K562 (cell line): ENCODE measurements at regions not wholly inside any gene's neighbourhood (a gene's known extent, or its start where the extent isn't known, plus 50 kb on each side); places are given as distances from the start of the nearest gene placed in this dataset.

Experiments
- ATAC-seq: fragments of 200-7000 bp; cut with Tn5 transposase; 3 replicates; pipeline ENCODE4 v1.9.1; 2020; ENCODE audit warnings: moderate library complexity
- BruUV-seq: library from RNA; stranded (reverse); fragments of 400-500 nt; replicated peaks from 2 replicates; lab custom pipeline; 2021; lab: Mats Ljungman, UMichigan
- CTCF ChIA-PET: fragments of 300-600 bp; formaldehyde crosslinking; extraction: SDS; loops from one replicate; lab custom pipeline; 2021; ENCODE audit warnings: low intra/inter-chr PET ratio; lab: Yijun Ruan, JAX
- POLR2A ChIA-PET: fragments of 300-600, 350-650 bp; sonication (Branson Sonifier 250); formaldehyde crosslinking; extraction: SDS; loops from one replicate; lab custom pipeline; 2021; ENCODE audit warnings: antibody characterized with exemption, inconsistent platforms; lab: Yijun Ruan, JAX
- DNase-seq, 4 experiments: peaks; one replicate each; pipeline versions ENCODE4 v3.0.0 to v3.0.0-alpha.2; 2011 to 2018; ENCODE audit warnings: low spot score in 3 of 4, mixed read lengths in 3 of 4; ENCODE audit errors: extremely low read depth in 1 of 4
- FAIRE-seq: peaks from 2 replicates; lab custom pipeline; 2011; peaks lifted over from hg19 to GRCh38; lab: Jason Lieb, UNC
- H2AFZ ChIP-seq: 2 replicates; pipeline ENCODE4 v1.6.0; 2011; ENCODE audit warnings: low read depth, low read length, control low read depth, inconsistent platforms
- H3K27ac ChIP-seq: fragments of 200-600 bp; 3 replicates; pipeline ENCODE4 v1.8.0; 2011; ENCODE audit warnings: low read depth, mild to moderate bottlenecking, control low read depth, inconsistent platforms, low read length, moderate library complexity, mixed read lengths; ENCODE audit errors: extremely low read depth
- H3K27me3 ChIP-seq, 2 experiments: fragments of 300-600 bp in 1 of 2; 2 replicates in 1 of 2; 3 replicates in 1 of 2; pipeline versions ENCODE4 v1.6.0 to v1.8.0; 2011; ENCODE audit warnings: inconsistent platforms in 2 of 2, low read length in 2 of 2, mild to moderate bottlenecking in 1 of 2, mixed read lengths in 1 of 2, moderate library complexity in 1 of 2; ENCODE audit not compliant: control insufficient read depth in 2 of 2, insufficient read depth in 2 of 2
- H3K36me3 ChIP-seq: fragments of 300-600 bp; 3 replicates; pipeline ENCODE4 v1.8.0; 2011; ENCODE audit warnings: mild to moderate bottlenecking, low read length, inconsistent platforms; ENCODE audit not compliant: control insufficient read depth, insufficient read depth
- H3K4me1 ChIP-seq, 2 experiments: fragments of 200-600 bp in 1 of 2; replicated peaks in 1 of 2; 2 replicates in 1 of 2; 3 replicates in 1 of 2; pipeline versions ENCODE4 v1.5.1 to v1.8.0; 2011; ENCODE audit warnings: inconsistent platforms in 2 of 2, low read length in 2 of 2, mild to moderate bottlenecking in 1 of 2, mixed read lengths in 1 of 2, moderate library complexity in 1 of 2; ENCODE audit not compliant: control insufficient read depth in 2 of 2, insufficient read depth in 2 of 2
- H3K4me2 ChIP-seq: 2 replicates; pipeline ENCODE4 v1.6.1; 2011; ENCODE audit warnings: low read length, control low read depth, inconsistent platforms, mixed read lengths; ENCODE audit not compliant: insufficient read depth
- H3K4me3 ChIP-seq: fragments of 200-600 bp; sonication (generic), shearing (Covaris generic); 2 replicates; pipeline ENCODE4 v1.5.1; 2016; ENCODE audit warnings: control low read depth, inconsistent platforms
- H3K79me2 ChIP-seq: fragments of 200-600 bp; 3 replicates; pipeline ENCODE4 v1.8.0; 2011; ENCODE audit warnings: low read length, inconsistent platforms; ENCODE audit not compliant: control insufficient read depth, insufficient read depth
- H3K9ac ChIP-seq, 2 experiments: 2 replicates each; pipeline versions ENCODE4 v1.6.0 to v1.6.1; 2011; ENCODE audit warnings: low read depth in 2 of 2, low read length in 2 of 2, control low read depth in 1 of 2, inconsistent platforms in 1 of 2, mild to moderate bottlenecking in 1 of 2, mixed read lengths in 1 of 2; ENCODE audit not compliant: insufficient read depth in 1 of 2
- H3K9me1 ChIP-seq: one replicate; pipeline ENCODE4 v1.6.0; 2011; ENCODE audit warnings: inconsistent platforms, mild to moderate bottlenecking, low read length, moderate library complexity; ENCODE audit not compliant: control insufficient read depth, insufficient read depth
- H3K9me3 ChIP-seq: replicated peaks from 2 replicates; pipeline ENCODE4 v1.5.1; 2011; ENCODE audit warnings: low read depth, low read length, inconsistent platforms; ENCODE audit not compliant: control insufficient read depth, insufficient read depth
- H4K20me1 ChIP-seq: replicated peaks from 2 replicates; pipeline ENCODE4 v1.6.1; 2011; ENCODE audit warnings: low read length, inconsistent platforms, mixed read lengths; ENCODE audit not compliant: control insufficient read depth, insufficient read depth
- MED1 ChIP-seq: sonication (generic); formaldehyde crosslinking; IDR thresholded peaks from 2 replicates; pipeline ENCODE4 v1.8.1; 2023; ENCODE audit warnings: missing genetic modification reagents, borderline replicate concordance
- RNF2 ChIP-seq: sonication (generic); IDR thresholded peaks from 2 replicates; pipeline ENCODE4 v1.6.1; 2016
- U2AF1 ChIP-seq: fragments of 200-400 bp; formaldehyde crosslinking; optimal IDR thresholded peaks from 2 replicates; pipeline ENCODE3; 2017; ENCODE audit warnings: mild to moderate bottlenecking, low read depth, low read length, moderate library complexity
- ZC3H8 ChIP-seq: fragments of 450-650 bp; IDR thresholded peaks from 2 replicates; pipeline ENCODE4 v1.6.1; 2017
- WGBS: fragments of 100-300 bp; shearing (Covaris generic); methylation state at CpG from one replicate; pipeline ENCODE4 v1.1.6; 2016; ENCODE audit warnings: low coverage, mixed read lengths; ENCODE audit not compliant: insufficient coverage; ENCODE audit errors: missing lambda C conversion rate; 5-methylcytosine and 5-hydroxymethylcytosine counted together
- in situ Hi-C: fragments of 300-500 bp; cut with MboI; formaldehyde crosslinking; loops from 4 replicates; pipeline ENCODE4 v1.15.0; 2018; ENCODE audit warnings: inconsistent platforms, mixed read lengths
- intact Hi-C: fragments of 100-400 bp; cut with micrococcal nuclease; formaldehyde crosslinking; loops from 2 replicates; pipeline ENCODE4 v1.14.2; 2022
- TF ChIP-seq, protein P1 (sequence below): fragments of 150-350 bp; IDR thresholded peaks from 2 replicates; pipeline ENCODE4 v1.6.1; 2014; ENCODE audit warnings: low read depth, mild to moderate bottlenecking, low read length, borderline replicate concordance
- TF ChIP-seq, protein P2 (sequence below): fragments of 450-650 bp; IDR thresholded peaks from 2 replicates; pipeline ENCODE4 v1.6.1; 2016; ENCODE audit warnings: missing biosample characterization, missing genetic modification characterization
- TF ChIP-seq, protein P3 (sequence below): fragments of 250-450 bp; sonication (Bioruptor Pico); IDR thresholded peaks from 2 replicates; pipeline ENCODE4 v1.9.0; 2021; ENCODE audit warnings: mild to moderate bottlenecking
- TF ChIP-seq, protein P4 (sequence below): sonication (generic); formaldehyde crosslinking; IDR thresholded peaks from 2 replicates; pipeline ENCODE4 v1.8.1; 2023; ENCODE audit warnings: missing genetic modification reagents, mild to moderate bottlenecking, borderline replicate concordance
- TF ChIP-seq, protein P5 (sequence below): sonication (generic); formaldehyde crosslinking; IDR thresholded peaks from 2 replicates; pipeline ENCODE4 v1.8.0; 2022; ENCODE audit warnings: mild to moderate bottlenecking, missing genetic modification reagents, borderline replicate concordance
- TF ChIP-seq, protein P6 (sequence below): sonication (generic); formaldehyde crosslinking; IDR thresholded peaks from 2 replicates; pipeline ENCODE4 v1.8.1; 2023; ENCODE audit warnings: mild to moderate bottlenecking, missing genetic modification reagents

DNA sequence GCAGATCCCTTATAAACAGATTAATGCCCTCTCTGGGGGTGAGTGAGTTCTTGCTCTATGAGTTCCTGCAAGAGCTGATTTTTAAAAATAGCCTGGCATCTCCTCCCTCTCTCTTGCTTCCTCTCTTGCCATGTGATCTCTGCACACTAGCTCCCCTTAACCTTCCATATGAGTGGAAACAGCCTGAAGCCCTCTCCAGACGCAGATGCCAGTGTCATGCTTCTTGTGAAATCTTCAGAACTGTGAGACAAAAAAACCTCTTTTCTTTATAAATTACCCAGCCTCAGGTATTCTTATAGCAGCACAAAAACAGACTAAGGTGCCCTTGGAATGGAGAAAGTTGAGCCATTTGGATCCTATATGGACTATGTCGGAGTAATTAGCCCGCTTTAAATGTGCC lies 559.7 kb upstream of the CYLC2 start:
- FAIRE-seq (no peak), DNase-seq (no peak), ATAC-seq (no peak)
- Histone ChIP-seq H3K4me3 (no peak overlapping the region), H3K36me3 (no peaks in the 10 kb centered on the region), H3K9ac (no peak overlapping the region), H3K27ac (no peak overlapping the region), H3K9me3 (no peaks in the 10 kb centered on the region), H3K4me1 (no peaks in the 10 kb centered on the region), H3K79me2 (no peaks in the 10 kb centered on the region), H3K27me3 (no peaks in the 10 kb centered on the region), H2AFZ (no peak overlapping the region), H4K20me1 (no peaks in the 10 kb centered on the region), H3K4me2 (no peak overlapping the region), H3K9me1 (no peaks in the 10 kb centered on the region)
- no TSS peak for BruUV-seq
- 0% methylated on average over 3 of the region's 3 CpGs for WGBS
- TF ChIP-seq, protein P1, sequence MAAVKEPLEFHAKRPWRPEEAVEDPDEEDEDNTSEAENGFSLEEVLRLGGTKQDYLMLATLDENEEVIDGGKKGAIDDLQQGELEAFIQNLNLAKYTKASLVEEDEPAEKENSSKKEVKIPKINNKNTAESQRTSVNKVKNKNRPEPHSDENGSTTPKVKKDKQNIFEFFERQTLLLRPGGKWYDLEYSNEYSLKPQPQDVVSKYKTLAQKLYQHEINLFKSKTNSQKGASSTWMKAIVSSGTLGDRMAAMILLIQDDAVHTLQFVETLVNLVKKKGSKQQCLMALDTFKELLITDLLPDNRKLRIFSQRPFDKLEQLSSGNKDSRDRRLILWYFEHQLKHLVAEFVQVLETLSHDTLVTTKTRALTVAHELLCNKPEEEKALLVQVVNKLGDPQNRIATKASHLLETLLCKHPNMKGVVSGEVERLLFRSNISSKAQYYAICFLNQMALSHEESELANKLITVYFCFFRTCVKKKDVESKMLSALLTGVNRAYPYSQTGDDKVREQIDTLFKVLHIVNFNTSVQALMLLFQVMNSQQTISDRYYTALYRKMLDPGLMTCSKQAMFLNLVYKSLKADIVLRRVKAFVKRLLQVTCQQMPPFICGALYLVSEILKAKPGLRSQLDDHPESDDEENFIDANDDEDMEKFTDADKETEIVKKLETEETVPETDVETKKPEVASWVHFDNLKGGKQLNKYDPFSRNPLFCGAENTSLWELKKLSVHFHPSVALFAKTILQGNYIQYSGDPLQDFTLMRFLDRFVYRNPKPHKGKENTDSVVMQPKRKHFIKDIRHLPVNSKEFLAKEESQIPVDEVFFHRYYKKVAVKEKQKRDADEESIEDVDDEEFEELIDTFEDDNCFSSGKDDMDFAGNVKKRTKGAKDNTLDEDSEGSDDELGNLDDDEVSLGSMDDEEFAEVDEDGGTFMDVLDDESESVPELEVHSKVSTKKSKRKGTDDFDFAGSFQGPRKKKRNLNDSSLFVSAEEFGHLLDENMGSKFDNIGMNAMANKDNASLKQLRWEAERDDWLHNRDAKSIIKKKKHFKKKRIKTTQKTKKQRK = no peak
- TF ChIP-seq, protein P2, sequence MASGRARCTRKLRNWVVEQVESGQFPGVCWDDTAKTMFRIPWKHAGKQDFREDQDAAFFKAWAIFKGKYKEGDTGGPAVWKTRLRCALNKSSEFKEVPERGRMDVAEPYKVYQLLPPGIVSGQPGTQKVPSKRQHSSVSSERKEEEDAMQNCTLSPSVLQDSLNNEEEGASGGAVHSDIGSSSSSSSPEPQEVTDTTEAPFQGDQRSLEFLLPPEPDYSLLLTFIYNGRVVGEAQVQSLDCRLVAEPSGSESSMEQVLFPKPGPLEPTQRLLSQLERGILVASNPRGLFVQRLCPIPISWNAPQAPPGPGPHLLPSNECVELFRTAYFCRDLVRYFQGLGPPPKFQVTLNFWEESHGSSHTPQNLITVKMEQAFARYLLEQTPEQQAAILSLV (tag) = no peak
- TF ChIP-seq RNF2 (no peak), U2AF1 (no peak), ZC3H8 (no peak), MED1 (CRISPR knock-in tag) (no peak)
- TF ChIP-seq, protein P3, sequence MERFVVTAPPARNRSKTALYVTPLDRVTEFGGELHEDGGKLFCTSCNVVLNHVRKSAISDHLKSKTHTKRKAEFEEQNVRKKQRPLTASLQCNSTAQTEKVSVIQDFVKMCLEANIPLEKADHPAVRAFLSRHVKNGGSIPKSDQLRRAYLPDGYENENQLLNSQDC (CRISPR knock-in tag) = no peak
- TF ChIP-seq, protein P4, sequence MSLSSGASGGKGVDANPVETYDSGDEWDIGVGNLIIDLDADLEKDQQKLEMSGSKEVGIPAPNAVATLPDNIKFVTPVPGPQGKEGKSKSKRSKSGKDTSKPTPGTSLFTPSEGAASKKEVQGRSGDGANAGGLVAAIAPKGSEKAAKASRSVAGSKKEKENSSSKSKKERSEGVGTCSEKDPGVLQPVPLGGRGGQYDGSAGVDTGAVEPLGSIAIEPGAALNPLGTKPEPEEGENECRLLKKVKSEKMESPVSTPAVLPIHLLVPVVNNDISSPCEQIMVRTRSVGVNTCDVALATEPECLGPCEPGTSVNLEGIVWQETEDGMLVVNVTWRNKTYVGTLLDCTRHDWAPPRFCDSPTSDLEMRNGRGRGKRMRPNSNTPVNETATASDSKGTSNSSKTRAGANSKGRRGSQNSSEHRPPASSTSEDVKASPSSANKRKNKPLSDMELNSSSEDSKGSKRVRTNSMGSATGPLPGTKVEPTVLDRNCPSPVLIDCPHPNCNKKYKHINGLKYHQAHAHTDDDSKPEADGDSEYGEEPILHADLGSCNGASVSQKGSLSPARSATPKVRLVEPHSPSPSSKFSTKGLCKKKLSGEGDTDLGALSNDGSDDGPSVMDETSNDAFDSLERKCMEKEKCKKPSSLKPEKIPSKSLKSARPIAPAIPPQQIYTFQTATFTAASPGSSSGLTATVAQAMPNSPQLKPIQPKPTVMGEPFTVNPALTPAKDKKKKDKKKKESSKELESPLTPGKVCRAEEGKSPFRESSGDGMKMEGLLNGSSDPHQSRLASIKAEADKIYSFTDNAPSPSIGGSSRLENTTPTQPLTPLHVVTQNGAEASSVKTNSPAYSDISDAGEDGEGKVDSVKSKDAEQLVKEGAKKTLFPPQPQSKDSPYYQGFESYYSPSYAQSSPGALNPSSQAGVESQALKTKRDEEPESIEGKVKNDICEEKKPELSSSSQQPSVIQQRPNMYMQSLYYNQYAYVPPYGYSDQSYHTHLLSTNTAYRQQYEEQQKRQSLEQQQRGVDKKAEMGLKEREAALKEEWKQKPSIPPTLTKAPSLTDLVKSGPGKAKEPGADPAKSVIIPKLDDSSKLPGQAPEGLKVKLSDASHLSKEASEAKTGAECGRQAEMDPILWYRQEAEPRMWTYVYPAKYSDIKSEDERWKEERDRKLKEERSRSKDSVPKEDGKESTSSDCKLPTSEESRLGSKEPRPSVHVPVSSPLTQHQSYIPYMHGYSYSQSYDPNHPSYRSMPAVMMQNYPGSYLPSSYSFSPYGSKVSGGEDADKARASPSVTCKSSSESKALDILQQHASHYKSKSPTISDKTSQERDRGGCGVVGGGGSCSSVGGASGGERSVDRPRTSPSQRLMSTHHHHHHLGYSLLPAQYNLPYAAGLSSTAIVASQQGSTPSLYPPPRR (CRISPR knock-in tag) = no peak
- TF ChIP-seq, protein P5, sequence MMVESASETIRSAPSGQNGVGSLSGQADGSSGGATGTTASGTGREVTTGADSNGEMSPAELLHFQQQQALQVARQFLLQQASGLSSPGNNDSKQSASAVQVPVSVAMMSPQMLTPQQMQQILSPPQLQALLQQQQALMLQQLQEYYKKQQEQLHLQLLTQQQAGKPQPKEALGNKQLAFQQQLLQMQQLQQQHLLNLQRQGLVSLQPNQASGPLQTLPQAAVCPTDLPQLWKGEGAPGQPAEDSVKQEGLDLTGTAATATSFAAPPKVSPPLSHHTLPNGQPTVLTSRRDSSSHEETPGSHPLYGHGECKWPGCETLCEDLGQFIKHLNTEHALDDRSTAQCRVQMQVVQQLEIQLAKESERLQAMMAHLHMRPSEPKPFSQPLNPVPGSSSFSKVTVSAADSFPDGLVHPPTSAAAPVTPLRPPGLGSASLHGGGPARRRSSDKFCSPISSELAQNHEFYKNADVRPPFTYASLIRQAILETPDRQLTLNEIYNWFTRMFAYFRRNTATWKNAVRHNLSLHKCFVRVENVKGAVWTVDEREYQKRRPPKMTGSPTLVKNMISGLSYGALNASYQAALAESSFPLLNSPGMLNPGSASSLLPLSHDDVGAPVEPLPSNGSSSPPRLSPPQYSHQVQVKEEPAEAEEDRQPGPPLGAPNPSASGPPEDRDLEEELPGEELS = no peak
- TF ChIP-seq, protein P6, sequence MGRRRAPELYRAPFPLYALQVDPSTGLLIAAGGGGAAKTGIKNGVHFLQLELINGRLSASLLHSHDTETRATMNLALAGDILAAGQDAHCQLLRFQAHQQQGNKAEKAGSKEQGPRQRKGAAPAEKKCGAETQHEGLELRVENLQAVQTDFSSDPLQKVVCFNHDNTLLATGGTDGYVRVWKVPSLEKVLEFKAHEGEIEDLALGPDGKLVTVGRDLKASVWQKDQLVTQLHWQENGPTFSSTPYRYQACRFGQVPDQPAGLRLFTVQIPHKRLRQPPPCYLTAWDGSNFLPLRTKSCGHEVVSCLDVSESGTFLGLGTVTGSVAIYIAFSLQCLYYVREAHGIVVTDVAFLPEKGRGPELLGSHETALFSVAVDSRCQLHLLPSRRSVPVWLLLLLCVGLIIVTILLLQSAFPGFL = no peak
- ChIA-PET CTCF (no interaction called here), POLR2A (no interaction called here)
- in situ Hi-C loops (no loop called here), intact Hi-C loops (no loop called here)
